OCI-LY3 (cell line): ENCODE measurements at regions not wholly inside any gene's neighbourhood (a gene's known extent, or its start where the extent isn't known, plus 50 kb on each side); places are given as distances from the start of the nearest gene placed in this dataset.

Experiments used
- CTCF ChIP-seq: fragments of 200-600, 300-600 bp; sonication (generic); IDR thresholded peaks from 2 replicates; pipeline ENCODE4 v1.5.1; 2014; ENCODE audit warnings: antibody characterized with exemption, low read length, low read depth
- EZH2phosphoT487 ChIP-seq: fragments of 200-600 bp; shearing (Covaris generic); IDR thresholded peaks from 2 replicates; pipeline ENCODE4 v1.6.1; 2018; ENCODE audit warnings: antibody characterized with exemption, mixed run types, low read depth

- TF ChIP-seq CTCF, result no peak
- TF ChIP-seq EZH2phosphoT487, result no peak
Observed at GRCh38 chr7:15963206-15963605, 276.7 kb upstream of the MEOX2 start.
